ENCODE measurements at regions not wholly inside any gene's neighbourhood (a gene's known extent, or its start where the extent isn't known, plus 50 kb on each side); places are given as distances from the start of the nearest gene placed in this dataset.

DNA sequence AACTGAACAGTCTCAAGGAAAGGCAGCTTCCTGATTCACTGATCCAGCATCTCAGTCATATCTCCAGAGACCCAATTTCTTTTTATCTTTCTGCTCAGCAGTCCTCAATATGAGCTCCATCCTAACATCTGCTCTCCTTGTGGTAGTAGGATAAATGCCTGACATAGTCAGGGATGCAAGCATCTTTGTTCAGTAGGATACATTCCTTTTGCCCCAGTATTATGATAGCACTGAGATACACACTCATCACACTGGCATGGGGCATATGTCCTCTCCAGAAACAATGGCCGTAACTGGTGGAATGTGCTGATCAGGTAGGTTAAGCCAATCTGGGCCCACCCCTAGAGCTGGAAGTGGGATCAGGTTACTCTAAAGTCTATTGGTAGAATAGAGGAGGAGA is 207.2 kb downstream of the ETAA1 start:
- DNase-seq (no peak), ATAC-seq (no peak)
- Histone ChIP-seq H3K9me3 (no peaks in the 10 kb centered on the region), H3K27me3 (no peaks in the 10 kb centered on the region), H3K36me3 (no peaks in the 10 kb centered on the region), H3K27ac (no peak overlapping the region), H3K4me3 (no peak overlapping the region), H3K4me1 (no peaks in the 10 kb centered on the region)
- intact Hi-C loops (cut with DNase I): no loop called here
- TF ChIP-seq CTCF (IDR thresholded peaks at IDR 0.05): no peak
- 90 to 94% methylated on average over 1 of the region's 1 CpG for WGBS, 2 donors

GRCh38 chr2:67612576-67613042 is 215.5 kb downstream of the ETAA1 start:
- peaks cover 0 to 7% (median 0%) of the 10 kb centered on the region in 9 donors for H3K4me1 ChIP-seq
- intact Hi-C loops (cut with DNase I): loop anchor here in 1 of 10 donors (5.0 kb wide), 1 partner anchor 35 kb away; no protein-coding TSS in a partner anchor
- H3K36me3 ChIP-seq: no peaks in the 10 kb centered on the region
- H3K4me3 ChIP-seq: no peak overlapping the region
- H3K9me3 ChIP-seq: no peaks in the 10 kb centered on the region
- no peak for TF ChIP-seq CTCF (IDR thresholded peaks at IDR 0.05)
- ATAC-seq (peak in 1 of 8 donors; percentile 53), DNase-seq (no peak)
- no peak overlapping the region for H3K27ac ChIP-seq
- 74 to 80% methylated on average over 4 of the region's 4 CpGs for whole genome bisulfite sequencing, 2 donors
- H3K27me3 ChIP-seq: no peaks in the 10 kb centered on the region

DNA sequence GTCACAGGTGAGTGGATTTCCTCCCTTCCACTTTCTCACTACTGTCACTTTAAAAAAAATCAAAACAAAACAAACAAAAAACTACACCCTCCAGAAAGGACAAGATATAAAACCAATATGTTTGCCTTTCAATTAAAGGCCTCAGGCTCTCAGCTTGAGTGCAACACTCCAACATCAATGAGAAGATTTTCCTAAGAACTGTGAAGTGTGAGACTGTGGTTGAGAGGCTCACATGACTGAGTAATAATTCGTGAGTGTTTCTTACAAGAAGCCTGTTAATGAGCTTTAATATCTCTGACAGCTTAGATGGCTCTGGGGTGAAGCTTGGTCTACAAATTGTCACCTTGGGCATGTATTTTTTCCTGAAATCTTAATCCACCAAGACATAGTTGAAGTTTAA is 216.1 kb downstream of the ETAA1 start:
- ATAC-seq: no peak
- H3K27me3 ChIP-seq: no peaks in the 10 kb centered on the region

DNA sequence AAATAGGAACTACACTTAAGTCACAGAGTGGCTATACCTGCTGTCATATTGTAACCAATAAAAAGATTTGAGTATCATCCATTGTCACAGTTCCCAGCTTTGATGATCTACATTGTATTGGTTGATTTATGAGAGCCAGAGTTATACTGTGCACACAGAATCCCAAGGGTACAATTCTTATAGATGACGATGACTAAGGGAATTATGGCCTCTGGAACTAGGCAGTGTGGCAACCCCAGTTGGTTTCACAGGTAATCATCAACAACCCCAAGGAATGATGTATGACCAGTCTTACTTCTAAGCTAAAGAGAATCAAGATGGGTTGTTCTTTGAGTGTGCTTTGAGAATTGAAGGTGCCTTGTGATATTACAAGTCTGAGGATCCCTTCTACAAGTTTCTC is 217.3 kb downstream of the ETAA1 start:
- Histone ChIP-seq H3K27me3 (no peaks in the 10 kb centered on the region), H3K9me3 (no peaks in the 10 kb centered on the region), H3K4me1 (peaks cover 0 to 7% (median 0%) of the 10 kb centered on the region in 9 donors), H3K27ac (no peak overlapping the region), H3K4me3 (no peak overlapping the region), H3K36me3 (no peaks in the 10 kb centered on the region)
- intact Hi-C loops (cut with DNase I): loop anchor here in 1 of 10 donors (5.0 kb wide), 1 partner anchor 37 kb away; no protein-coding TSS in a partner anchor
- no peak for DNase-seq
- no peak for ATAC-seq
- 92 to 97% methylated on average over 1 of the region's 1 CpG for WGBS, 2 donors
- TF ChIP-seq CTCF (IDR thresholded peaks at IDR 0.05): no peak

More for the DNA sequence above, 216.1 kb downstream of the ETAA1 start:
- H3K4me3 ChIP-seq: no peak overlapping the region
- H3K27ac ChIP-seq: no peak overlapping the region
- intact Hi-C loops (cut with DNase I): loop anchor here in 1 of 10 donors (5.0 kb wide), 1 partner anchor 36 kb away; no protein-coding TSS in a partner anchor
- TF ChIP-seq CTCF (IDR thresholded peaks at IDR 0.05): no peak
- peaks cover 0 to 7% (median 0%) of the 10 kb centered on the region in 9 donors for H3K4me1 ChIP-seq
- no peaks in the 10 kb centered on the region for H3K9me3 ChIP-seq
- no peaks in the 10 kb centered on the region for H3K36me3 ChIP-seq
- WGBS, 2 donors: 66 to 67% methylated on average over 1 of the region's 1 CpG
- no peak for DNase-seq

Measured in heart right ventricle (tissue), 16 donors.